HFFc6 (cell line): ENCODE measurements at regions not wholly inside any gene's neighbourhood (a gene's known extent, or its start where the extent isn't known, plus 50 kb on each side); places are given as distances from the start of the nearest gene placed in this dataset.
A peak's percentile ranks its signal among the peaks of the same experiment; 100 is the strongest.
"Not testable (repeated sequence)": the region's sequence is repeated elsewhere in the genome, so short reads cannot be mapped to it uniquely, and the experiment has no call there.

Source experiments
- DNase-seq: peaks from one replicate; pipeline ENCODE4 v3.0.0-alpha.2; 2018
- H3K27ac Mint-ChIP-seq: 2 replicates; pipeline ENCODE4 v1.8.0; 2020; ENCODE audit warnings: mild to moderate bottlenecking, mixed read lengths
- H3K27me3 Mint-ChIP-seq: 2 replicates; pipeline ENCODE4 v1.8.0; 2021; ENCODE audit warnings: mild to moderate bottlenecking, moderate library complexity, mixed read lengths; ENCODE audit not compliant: insufficient read depth
- H3K36me3 Mint-ChIP-seq: 2 replicates; pipeline ENCODE4 v1.8.0; 2021; ENCODE audit warnings: low read depth, mixed read lengths
- H3K4me1 Mint-ChIP-seq: 2 replicates; pipeline ENCODE4 v1.8.0; 2020; ENCODE audit warnings: low read depth, mixed read lengths
- H3K4me3 Mint-ChIP-seq: 2 replicates; pipeline ENCODE4 v1.8.0; 2020; ENCODE audit warnings: mild to moderate bottlenecking, moderate library complexity, mixed read lengths
- H3K9me3 Mint-ChIP-seq: 2 replicates; pipeline ENCODE4 v1.8.0; 2020; ENCODE audit warnings: mild to moderate bottlenecking, mixed read lengths
- CTCF ChIP-seq: fragments of 200-600 bp; sonication (generic); IDR thresholded peaks from 2 replicates; pipeline ENCODE4 v1.5.0; 2021; ENCODE audit warnings: antibody characterized with exemption, mild to moderate bottlenecking

GRCh38 chr3:181326637-181327223, 337.2 kb upstream of the DNAJC19 start:
- DNase-seq, result no peak
- Mint-ChIP-seq H3K27me3 (no peaks in the 10 kb centered on the region), H3K4me1 (no peaks in the 10 kb centered on the region), H3K36me3 (no peaks in the 10 kb centered on the region), H3K27ac (no peak overlapping the region), H3K4me3 (no peak overlapping the region), H3K9me3 (peaks cover 46% of the 10 kb centered on the region)
- TF ChIP-seq CTCF, result peak; percentile 64; the same call in 1 of the 2 replicates

DNA sequence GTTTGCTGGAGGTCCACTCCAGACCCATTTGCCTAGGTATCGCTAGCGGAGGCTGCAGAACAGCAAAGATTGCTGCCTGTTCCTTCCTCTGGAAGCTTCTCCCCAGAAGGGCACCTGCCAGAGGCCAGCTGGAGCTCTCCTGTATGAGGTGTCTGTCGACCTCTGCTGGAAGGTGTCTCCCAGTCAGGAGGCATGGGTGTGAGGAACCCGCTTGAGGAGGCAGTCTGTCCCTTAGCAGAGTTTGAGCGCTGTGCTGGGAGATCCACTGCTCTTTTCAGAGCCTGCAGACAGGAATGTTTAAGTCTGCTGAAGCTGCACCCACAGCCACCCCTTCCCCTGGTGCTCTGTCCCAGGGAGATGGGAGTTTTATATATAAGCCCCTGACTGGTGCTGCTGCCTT, 335.0 kb upstream of the DNAJC19 start:
- H3K36me3 Mint-ChIP-seq, DNase-seq, H3K27me3 Mint-ChIP-seq, H3K4me3 Mint-ChIP-seq, H3K4me1 Mint-ChIP-seq, H3K27ac Mint-ChIP-seq: not testable (repeated sequence)
- peaks cover 58% of the 10 kb centered on the region for H3K9me3 Mint-ChIP-seq

GRCh38 chr3:181318321-181318720, 328.8 kb upstream of the DNAJC19 start:
- no peak overlapping the region for H3K4me3 Mint-ChIP-seq
- no peaks in the 10 kb centered on the region for H3K27me3 Mint-ChIP-seq
- DNase-seq, result no peak
- no peak overlapping the region for H3K27ac Mint-ChIP-seq
- no peak for TF ChIP-seq CTCF
- H3K4me1 Mint-ChIP-seq, result no peaks in the 10 kb centered on the region
- H3K36me3 Mint-ChIP-seq, result no peaks in the 10 kb centered on the region
- peaks cover 46% of the 10 kb centered on the region for H3K9me3 Mint-ChIP-seq

DNA sequence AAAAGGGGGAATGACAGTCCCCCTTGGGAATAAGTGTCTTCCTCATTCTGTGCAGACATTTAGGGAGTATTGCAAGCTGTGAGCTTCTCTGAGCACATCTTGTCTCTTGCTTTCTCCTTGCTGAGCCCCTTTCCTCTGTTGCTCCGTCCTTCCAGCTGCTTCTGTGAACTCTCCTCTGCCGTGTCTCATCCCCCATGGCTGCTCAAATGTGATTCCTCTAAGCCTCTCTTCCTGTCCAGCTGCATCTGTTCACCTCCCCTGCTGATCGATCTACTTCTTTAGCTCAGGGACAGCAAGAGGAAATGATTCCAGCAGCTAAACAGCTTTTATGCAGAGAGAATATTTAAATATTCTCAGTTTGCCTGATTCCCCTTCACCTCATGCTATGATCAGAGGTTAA, 328.0 kb upstream of the DNAJC19 start:
- no peak overlapping the region for H3K27ac Mint-ChIP-seq
- H3K4me3 Mint-ChIP-seq, result no peak overlapping the region
- H3K4me1 Mint-ChIP-seq, result no peaks in the 10 kb centered on the region
- DNase-seq, result no peak
- TF ChIP-seq CTCF, result no peak
- H3K9me3 Mint-ChIP-seq, result peaks cover 38% of the 10 kb centered on the region
- no peaks in the 10 kb centered on the region for H3K27me3 Mint-ChIP-seq
- H3K36me3 Mint-ChIP-seq, result no peaks in the 10 kb centered on the region

DNA sequence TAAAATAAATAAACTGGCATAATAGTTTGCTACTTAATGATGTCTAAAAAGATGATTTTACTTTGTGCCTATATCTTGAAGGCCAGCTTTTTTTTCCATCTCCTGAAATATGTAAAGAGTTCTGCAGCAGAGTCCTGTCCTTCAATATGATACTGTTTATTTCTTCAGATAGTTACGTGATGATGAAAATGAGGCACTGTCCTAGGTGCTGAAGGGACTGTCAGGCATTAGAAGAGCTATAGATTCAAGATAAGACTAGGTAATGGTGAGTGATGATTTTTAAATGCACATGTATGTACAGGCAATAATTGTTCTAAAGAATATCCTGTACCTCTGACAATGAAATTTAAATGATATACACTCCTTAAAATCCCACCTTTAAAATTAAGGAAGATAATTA, 326.9 kb upstream of the DNAJC19 start:
- H3K4me3 Mint-ChIP-seq, result no peak overlapping the region
- H3K9me3 Mint-ChIP-seq, result peaks cover 31% of the 10 kb centered on the region
- no peak overlapping the region for H3K27ac Mint-ChIP-seq
- H3K27me3 Mint-ChIP-seq, result no peaks in the 10 kb centered on the region
- TF ChIP-seq CTCF, result no peak
- H3K4me1 Mint-ChIP-seq, result no peaks in the 10 kb centered on the region
- no peak for DNase-seq
- H3K36me3 Mint-ChIP-seq, result no peaks in the 10 kb centered on the region

GRCh38 chr3:181313335-181313734, 323.8 kb upstream of the DNAJC19 start:
- no peak for TF ChIP-seq CTCF
- DNase-seq, result no peak
- no peaks in the 10 kb centered on the region for H3K27me3 Mint-ChIP-seq
- no peaks in the 10 kb centered on the region for H3K4me1 Mint-ChIP-seq
- no peak overlapping the region for H3K4me3 Mint-ChIP-seq
- no peak overlapping the region for H3K27ac Mint-ChIP-seq
- peaks cover 19% of the 10 kb centered on the region for H3K9me3 Mint-ChIP-seq
- H3K36me3 Mint-ChIP-seq, result no peaks in the 10 kb centered on the region
